ENCODE measurements at regions not wholly inside any gene's neighbourhood (a gene's known extent, or its start where the extent isn't known, plus 50 kb on each side); places are given as distances from the start of the nearest gene placed in this dataset.

DNA sequence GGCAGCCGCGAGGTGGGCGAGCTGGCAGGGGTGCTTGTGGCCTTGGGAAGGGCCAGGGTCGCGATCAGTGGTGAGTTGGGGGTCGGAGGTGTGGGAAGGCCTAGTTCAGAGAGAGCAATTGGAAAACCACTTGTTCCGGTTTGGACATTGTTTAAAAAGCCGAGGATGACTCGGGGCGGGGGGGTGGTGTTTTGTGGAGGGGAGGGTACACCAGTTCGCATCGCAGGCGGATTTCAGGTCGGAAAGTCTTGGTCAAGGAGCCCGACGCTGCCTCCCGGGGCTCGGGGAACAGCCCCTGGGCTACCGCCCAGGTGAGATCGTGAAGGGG, 66.4 kb downstream of the KPNA2 start:
- TF ChIP-seq EZH2 (IDR thresholded peaks at IDR 0.05; ENCODE audit: low read length): no peak
- TF ChIP-seq, protein P1, sequence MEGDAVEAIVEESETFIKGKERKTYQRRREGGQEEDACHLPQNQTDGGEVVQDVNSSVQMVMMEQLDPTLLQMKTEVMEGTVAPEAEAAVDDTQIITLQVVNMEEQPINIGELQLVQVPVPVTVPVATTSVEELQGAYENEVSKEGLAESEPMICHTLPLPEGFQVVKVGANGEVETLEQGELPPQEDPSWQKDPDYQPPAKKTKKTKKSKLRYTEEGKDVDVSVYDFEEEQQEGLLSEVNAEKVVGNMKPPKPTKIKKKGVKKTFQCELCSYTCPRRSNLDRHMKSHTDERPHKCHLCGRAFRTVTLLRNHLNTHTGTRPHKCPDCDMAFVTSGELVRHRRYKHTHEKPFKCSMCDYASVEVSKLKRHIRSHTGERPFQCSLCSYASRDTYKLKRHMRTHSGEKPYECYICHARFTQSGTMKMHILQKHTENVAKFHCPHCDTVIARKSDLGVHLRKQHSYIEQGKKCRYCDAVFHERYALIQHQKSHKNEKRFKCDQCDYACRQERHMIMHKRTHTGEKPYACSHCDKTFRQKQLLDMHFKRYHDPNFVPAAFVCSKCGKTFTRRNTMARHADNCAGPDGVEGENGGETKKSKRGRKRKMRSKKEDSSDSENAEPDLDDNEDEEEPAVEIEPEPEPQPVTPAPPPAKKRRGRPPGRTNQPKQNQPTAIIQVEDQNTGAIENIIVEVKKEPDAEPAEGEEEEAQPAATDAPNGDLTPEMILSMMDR (optimal IDR thresholded peaks at IDR 0.05 in 1 of 3, IDR thresholded peaks at IDR 0.05 in 1 of 3, conservative IDR thresholded peaks at IDR 0.05 in 1 of 3; ENCODE audit: extremely low read depth in 1 of 3, insufficient read depth in 2 of 3, low read length in 3 of 3): no peak

All from keratinocyte (primary cell).